CD4-positive, alpha-beta T cell treated with Interleukin-1 beta for 1 hour (primary cell): ENCODE measurements at regions not wholly inside any gene's neighbourhood (a gene's known extent, or its start where the extent isn't known, plus 50 kb on each side); places are given as distances from the start of the nearest gene placed in this dataset.

Source experiments
- DNase-seq, 2 donors: peaks; one replicate each; pipeline ENCODE4 v3.0.0-alpha.2; 2020 to 2022

- no peak for DNase-seq
Observed at GRCh38 chr10:128382225-128382624, 256.0 kb upstream of the MKI67 start.

GRCh38 chr10:128384831-128385230 lies 258.6 kb upstream of the MKI67 start:
- DNase-seq: no peak

GRCh38 chr10:128386231-128386630 lies 260.0 kb upstream of the MKI67 start:
- DNase-seq: no peak

- DNase-seq: no peak
Observed at GRCh38 chr10:128386816-128387604, 260.8 kb upstream of the MKI67 start.

GRCh38 chr10:128390596-128390995 lies 264.4 kb upstream of the MKI67 start:
- DNase-seq: no peak

- DNase-seq: no peak
Observed at GRCh38 chr10:128393546-128393945, 267.3 kb upstream of the MKI67 start.

- no peak for DNase-seq
Observed at GRCh38 chr10:128398118-128398517, 271.9 kb upstream of the MKI67 start.

- DNase-seq: no peak
Observed at GRCh38 chr10:128398999-128399398, 272.8 kb upstream of the MKI67 start.

GRCh38 chr10:128400564-128400963 lies 274.3 kb upstream of the MKI67 start:
- DNase-seq: no peak

- DNase-seq: no peak
Observed at GRCh38 chr10:128405450-128405849, 279.2 kb upstream of the MKI67 start.

GRCh38 chr10:128411643-128412042 lies 285.4 kb upstream of the MKI67 start:
- no peak for DNase-seq

- no peak for DNase-seq
Observed at GRCh38 chr10:128414568-128414967, 288.3 kb upstream of the MKI67 start.

- DNase-seq: no peak
Observed at GRCh38 chr10:128416231-128416630, 290.0 kb upstream of the MKI67 start.

- no peak for DNase-seq
Observed at GRCh38 chr10:128417826-128418225, 291.6 kb upstream of the MKI67 start.

- DNase-seq: no peak
Observed at GRCh38 chr10:128418819-128419218, 292.6 kb upstream of the MKI67 start.

GRCh38 chr10:128419466-128420019 lies 293.3 kb upstream of the MKI67 start:
- DNase-seq: no peak

- DNase-seq: no peak
Observed at GRCh38 chr10:128420623-128421022, 294.4 kb upstream of the MKI67 start.

GRCh38 chr10:128421371-128422160 lies 295.3 kb upstream of the MKI67 start:
- no peak for DNase-seq

- DNase-seq: no peak
Observed at GRCh38 chr10:128422190-128422589, 296.0 kb upstream of the MKI67 start.

GRCh38 chr10:128422999-128423398 lies 296.8 kb upstream of the MKI67 start:
- DNase-seq: no peak

- DNase-seq: no peak
Observed at GRCh38 chr10:128429321-128429720, 303.1 kb upstream of the MKI67 start.

- DNase-seq: no peak
Observed at GRCh38 chr10:128429835-128430513, 303.8 kb upstream of the MKI67 start.

GRCh38 chr10:128431083-128431482 lies 304.9 kb upstream of the MKI67 start:
- DNase-seq: no peak
